Endothelial cell of umbilical vein (primary cell): ENCODE measurements at regions not wholly inside any gene's neighbourhood (a gene's known extent, or its start where the extent isn't known, plus 50 kb on each side); places are given as distances from the start of the nearest gene placed in this dataset.

Source experiments
- BruUV-seq: library from RNA; stranded (reverse); fragments of 400-500 nt; replicated peaks from 2 replicates; lab custom pipeline; 2021; lab: Mats Ljungman, UMichigan
- CTCF ChIA-PET: fragments of 300-600, 350-600 bp; sonication (Branson Sonifier 250); formaldehyde crosslinking; loops from one replicate; lab custom pipeline; 2021; ENCODE audit warnings: antibody characterized with exemption, inconsistent platforms; lab: Charles Lee
- POLR2A ChIA-PET: fragments of 300-600, 350-600 bp; sonication (Branson Sonifier 250); formaldehyde crosslinking; loops from one replicate; lab custom pipeline; 2021; ENCODE audit warnings: antibody characterized with exemption, inconsistent platforms; lab: Charles Lee
- DNase-seq: peaks from one replicate; pipeline ENCODE4 v3.0.0-alpha.2; 2011; ENCODE audit warnings: low read depth, low spot score
- FAIRE-seq: peaks from 2 replicates; lab custom pipeline; 2011; peaks lifted over from hg19 to GRCh38; lab: Jason Lieb, UNC
- H2AFZ ChIP-seq: 2 replicates; pipeline ENCODE4 v1.6.0; 2012; ENCODE audit warnings: low read depth, low read length, control low read depth, inconsistent platforms
- H3K27ac ChIP-seq: 2 replicates; pipeline ENCODE4 v1.5.1; 2011; ENCODE audit warnings: low read depth, mild to moderate bottlenecking, control low read depth, low read length, moderate library complexity; ENCODE audit not compliant: insufficient read depth
- H3K27me3 ChIP-seq, 2 experiments: 2 replicates each; pipeline versions ENCODE4 v1.6.0 to v1.6.1; 2011; ENCODE audit warnings: low read length in 2 of 2, mixed read lengths in 1 of 2; ENCODE audit not compliant: control insufficient read depth in 2 of 2, insufficient read depth in 2 of 2
- H3K36me3 ChIP-seq, 2 experiments: 2 replicates in 1 of 2; 3 replicates in 1 of 2; pipeline ENCODE4 v1.5.1; 2011; ENCODE audit warnings: low read length in 2 of 2, mild to moderate bottlenecking in 1 of 2, moderate library complexity in 1 of 2; ENCODE audit not compliant: control insufficient read depth in 2 of 2, insufficient read depth in 2 of 2; ENCODE audit errors: extremely low read depth in 1 of 2
- H3K4me1 ChIP-seq: 3 replicates; pipeline ENCODE4 v1.5.1; 2011; ENCODE audit warnings: mild to moderate bottlenecking, low read length; ENCODE audit not compliant: control insufficient read depth, insufficient read depth; ENCODE audit errors: extremely low read depth
- H3K4me2 ChIP-seq: 2 replicates; pipeline ENCODE4 v1.6.1; 2011; ENCODE audit warnings: low read length, control low read depth, mixed read lengths; ENCODE audit not compliant: insufficient read depth
- H3K4me3 ChIP-seq, 3 experiments: fragments of 200-600 bp in 1 of 3; sonication (generic), shearing (Covaris generic) in 1 of 3; replicated peaks in 1 of 3; 2 replicates each; pipeline ENCODE4 v1.5.1; 2011 to 2016; ENCODE audit warnings: control low read depth in 3 of 3, low read length in 3 of 3, mild to moderate bottlenecking in 2 of 3, inconsistent platforms in 1 of 3, low read depth in 1 of 3, moderate library complexity in 1 of 3; ENCODE audit not compliant: insufficient read depth in 1 of 3
- H3K79me2 ChIP-seq: 2 replicates; pipeline ENCODE4 v1.6.0; 2012; ENCODE audit warnings: low read length, inconsistent platforms; ENCODE audit not compliant: control insufficient read depth, insufficient read depth
- H3K9ac ChIP-seq: replicated peaks from 2 replicates; pipeline ENCODE3; 2011; ENCODE audit warnings: low read length, control low read depth; ENCODE audit not compliant: insufficient read depth; ENCODE audit errors: extremely low read depth
- H3K9me1 ChIP-seq: replicated peaks from 3 replicates; pipeline ENCODE4 v1.6.0; 2011; ENCODE audit warnings: mild to moderate bottlenecking, low read length; ENCODE audit not compliant: control insufficient read depth, insufficient read depth; ENCODE audit errors: extremely low read depth
- H3K9me3 ChIP-seq: replicated peaks from 2 replicates; pipeline ENCODE4 v1.5.1; 2012; ENCODE audit warnings: low read length, inconsistent platforms; ENCODE audit not compliant: control insufficient read depth, insufficient read depth
- H4K20me1 ChIP-seq: replicated peaks from 2 replicates; pipeline ENCODE3; 2011; ENCODE audit warnings: mild to moderate bottlenecking, low read length; ENCODE audit not compliant: control insufficient read depth, insufficient read depth; ENCODE audit errors: extremely low read depth
- CTCF ChIP-seq, 2 donors: IDR thresholded peaks; 1 replicate in 1 of 2; 2 replicates in 1 of 2; pipeline ENCODE4 v1.5.1; 2011; ENCODE audit warnings: low read length in 2 of 2, mild to moderate bottlenecking in 2 of 2, moderate library complexity in 2 of 2, control low read depth in 1 of 2, inconsistent platforms in 1 of 2, low read depth in 1 of 2; ENCODE audit not compliant: insufficient read depth in 1 of 2; ENCODE audit errors: extremely low read depth in 1 of 2
- EZH2 ChIP-seq: IDR thresholded peaks from 2 replicates; pipeline ENCODE4 v1.6.1; 2012; ENCODE audit warnings: borderline replicate concordance, low read depth, mild to moderate bottlenecking, moderate library complexity, low read length, inconsistent platforms; ENCODE audit not compliant: severe bottlenecking
- FOS ChIP-seq: IDR thresholded peaks from 2 replicates; pipeline ENCODE4 v1.6.1; 2011; ENCODE audit warnings: mild to moderate bottlenecking, low read length, moderate library complexity, borderline replicate concordance; ENCODE audit not compliant: insufficient read depth
- GATA2 ChIP-seq: IDR thresholded peaks from 2 replicates; pipeline ENCODE4 v1.7.0; 2011; ENCODE audit warnings: low read depth, mild to moderate bottlenecking, moderate library complexity, mixed read lengths, low read length; ENCODE audit not compliant: insufficient read length, insufficient read depth
- JUN ChIP-seq: IDR thresholded peaks from 2 replicates; pipeline ENCODE4 v1.6.1; 2011; ENCODE audit warnings: borderline replicate concordance, low read depth; ENCODE audit not compliant: insufficient read length, insufficient read depth
- MAX ChIP-seq: IDR thresholded peaks from 2 replicates; pipeline ENCODE4 v1.6.1; 2011; ENCODE audit not compliant: insufficient read depth, insufficient read length
- MYC ChIP-seq: IDR thresholded peaks from one replicate; pipeline ENCODE4 v1.6.1; 2011; ENCODE audit warnings: mild to moderate bottlenecking, low read depth, low read length
- POLR2A ChIP-seq: IDR thresholded peaks from 2 replicates; pipeline ENCODE4 v1.6.1; 2012; ENCODE audit warnings: low read depth, mild to moderate bottlenecking, control low read depth, low read length
- POLR2AphosphoS5 ChIP-seq: IDR thresholded peaks from 2 replicates; pipeline ENCODE4 v1.6.1; 2012; ENCODE audit warnings: low read depth, mild to moderate bottlenecking, control low read depth, low read length, moderate library complexity; ENCODE audit not compliant: insufficient read depth
- dilution Hi-C: fragments of 300-500 bp; cut with MboI; formaldehyde crosslinking; loops from one replicate; pipeline ENCODE4 v1.15.0; 2019; ENCODE audit warnings: low sequenced_read_pairs; ENCODE audit not compliant: extremely low pct_ligation_motif_present
- intact Hi-C: fragments of 100-400 bp; cut with micrococcal nuclease; formaldehyde crosslinking; loops from one replicate; pipeline ENCODE4 v1.10.0; 2022

DNA sequence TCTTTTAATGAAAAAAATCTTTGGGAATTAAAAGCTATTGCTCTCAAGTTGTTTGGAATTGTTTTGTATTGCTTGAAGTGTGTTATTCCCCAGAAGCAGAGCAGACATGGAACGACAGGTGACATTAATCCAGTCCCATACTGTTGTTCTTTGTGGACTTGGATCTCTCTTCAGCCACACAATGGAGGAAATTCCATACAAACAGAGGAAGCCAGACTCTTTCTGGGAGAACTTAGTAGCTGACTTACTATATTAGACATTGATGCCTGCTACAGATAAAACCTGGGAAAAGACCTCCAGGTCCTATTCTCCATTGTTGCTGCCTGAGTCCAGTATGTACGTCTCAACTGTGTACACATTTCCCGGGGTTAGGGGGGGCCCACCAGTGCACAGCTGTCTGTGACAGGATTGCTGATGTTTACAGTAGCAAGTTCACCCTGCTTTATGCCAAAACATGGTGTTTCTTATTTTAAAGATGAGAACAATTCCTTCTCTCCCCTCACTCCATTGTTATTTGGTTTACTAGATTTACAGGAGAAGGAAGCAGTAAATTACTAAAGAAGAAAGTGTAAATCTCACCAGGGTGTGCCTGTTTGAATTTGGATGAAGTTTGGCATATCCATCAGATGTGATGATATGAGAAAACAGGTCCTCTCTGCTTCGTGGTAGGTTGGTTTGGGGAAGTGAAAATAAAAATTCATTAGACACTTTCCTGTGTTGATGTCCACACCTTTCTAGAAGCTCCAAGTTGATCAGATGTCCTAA, 142.4 kb upstream of the RBBP8 start:
- ChIA-PET POLR2A (no interaction called here), CTCF (interaction anchor here (1.0 to 2.8 kb wide), 3 partner anchors 8 to 793 kb away, joined by 4 to 20 read pairs (median 4); no protein-coding TSS in a partner anchor)
- peak; percentile 88 for DNase-seq
- BruUV-seq: no TSS peak
- H3K36me3 ChIP-seq: no peaks in the 10 kb centered on the region
- H3K27ac ChIP-seq: no peak overlapping the region
- H3K4me1 ChIP-seq: no peaks in the 10 kb centered on the region
- H3K9ac ChIP-seq: no peak overlapping the region
- intact Hi-C loops: no loop called here
- peaks cover 31 to 46% of the 10 kb centered on the region in 2 experiments for H3K27me3 ChIP-seq
- H3K9me3 ChIP-seq: no peaks in the 10 kb centered on the region
- FAIRE-seq: peak; percentile 49
- H4K20me1 ChIP-seq: no peaks in the 10 kb centered on the region
- H2AFZ ChIP-seq: no peak overlapping the region
- H3K4me2 ChIP-seq: peak overlapping the region; percentile 16
- no peaks in the 10 kb centered on the region for H3K79me2 ChIP-seq
- dilution Hi-C loops: no loop called here
- H3K9me1 ChIP-seq: no peaks in the 10 kb centered on the region
- TF ChIP-seq POLR2AphosphoS5 (no peak), POLR2A (no peak), EZH2 (peak; percentile 32)
- no peak overlapping the region for H3K4me3 ChIP-seq

GRCh38 chr18:22791310-22791610, 141.9 kb upstream of the RBBP8 start:
- Histone ChIP-seq H3K9me3 (no peaks in the 10 kb centered on the region), H3K79me2 (no peaks in the 10 kb centered on the region), H3K27ac (no peak overlapping the region), H3K4me1 (no peaks in the 10 kb centered on the region), H3K4me2 (no peak overlapping the region), H3K36me3 (no peaks in the 10 kb centered on the region), H2AFZ (no peak overlapping the region), H3K9me1 (no peaks in the 10 kb centered on the region), H3K4me3 (no peak overlapping the region), H3K27me3 (peaks cover 25 to 46% of the 10 kb centered on the region in 2 experiments), H4K20me1 (no peaks in the 10 kb centered on the region), H3K9ac (no peak overlapping the region)
- dilution Hi-C loops: no loop called here
- CTCF ChIA-PET: interaction anchor here (1.5 to 2.8 kb wide), 2 partner anchors 8 to 794 kb away, joined by 4 to 20 read pairs; no protein-coding TSS in a partner anchor
- TF ChIP-seq JUN: no peak
- TF ChIP-seq FOS: no peak
- no peak for TF ChIP-seq CTCF (IDR thresholded peaks at IDR 0.05; ENCODE audit: extremely low read depth in 1 of 2, insufficient read depth in 1 of 2, low read depth in 1 of 2, low read length in 2 of 2)
- TF ChIP-seq GATA2: no peak
- no peak for TF ChIP-seq POLR2AphosphoS5
- no peak for TF ChIP-seq POLR2A
- TF ChIP-seq MYC: no peak
- no peak for TF ChIP-seq MAX
- TF ChIP-seq EZH2: no peak
- intact Hi-C loops: no loop called here
- POLR2A ChIA-PET: no interaction called here
- no peak for FAIRE-seq
- no TSS peak for BruUV-seq
- DNase-seq: no peak
